OCI-LY1 (cell line): ENCODE measurements at regions not wholly inside any gene's neighbourhood (a gene's known extent, or its start where the extent isn't known, plus 50 kb on each side); places are given as distances from the start of the nearest gene placed in this dataset.

Source experiments
- H2AFZ ChIP-seq: fragments of 200-600 bp; sonication (generic), shearing (Covaris generic); 2 replicates; pipeline ENCODE4 v1.6.0; 2014; ENCODE audit warnings: antibody characterized with exemption, mild to moderate bottlenecking, low read length
- H3F3A ChIP-seq: fragments of 200-600 bp; sonication (generic), shearing (Covaris generic); 2 replicates; pipeline ENCODE4 v1.6.0; 2014; ENCODE audit warnings: mild to moderate bottlenecking, antibody characterized with exemption, low read length, moderate library complexity; ENCODE audit not compliant: insufficient read depth
- H3K27ac ChIP-seq: fragments of 200-600 bp; sonication (generic); 2 replicates; pipeline ENCODE4 v1.5.1; 2014; ENCODE audit warnings: low read length, mixed run types, mild to moderate bottlenecking, low read depth; ENCODE audit not compliant: poor library complexity, severe bottlenecking
- H3K27me3 ChIP-seq: fragments of 200-600 bp; sonication (generic); 2 replicates; pipeline ENCODE4 v1.6.0; 2014; ENCODE audit warnings: antibody characterized with exemption, mild to moderate bottlenecking, low read length, moderate library complexity; ENCODE audit not compliant: insufficient read depth
- H3K36me3 ChIP-seq: fragments of 200-600 bp; sonication (generic); 2 replicates; pipeline ENCODE4 v1.6.1; 2014; ENCODE audit warnings: mild to moderate bottlenecking, antibody characterized with exemption, low read length, moderate library complexity, mixed read lengths; ENCODE audit not compliant: insufficient read depth
- H3K4me1 ChIP-seq: fragments of 200-600 bp; sonication (generic); 2 replicates; pipeline ENCODE4 v1.5.1; 2014; ENCODE audit warnings: mild to moderate bottlenecking, low read length, moderate library complexity; ENCODE audit not compliant: insufficient read depth, severe bottlenecking
- H3K4me2 ChIP-seq: fragments of 200-600 bp; sonication (generic), shearing (Covaris generic); 2 replicates; pipeline ENCODE4 v1.6.1; 2014; ENCODE audit warnings: low read length
- H3K4me3 ChIP-seq: fragments of 200-600 bp; sonication (generic); 2 replicates; pipeline ENCODE4 v1.5.1; 2014; ENCODE audit warnings: low read length, low read depth, mild to moderate bottlenecking, mixed read lengths; ENCODE audit not compliant: poor library complexity, severe bottlenecking
- H3K79me2 ChIP-seq: fragments of 200-600 bp; shearing (Covaris generic); 2 replicates; pipeline ENCODE4 v1.6.1; 2016; ENCODE audit warnings: mixed run types, low read length, mixed read lengths; ENCODE audit not compliant: insufficient read depth
- H3K9ac ChIP-seq: fragments of 200-600 bp; sonication (generic), shearing (Covaris generic); 2 replicates; pipeline ENCODE4 v1.6.1; 2014; ENCODE audit warnings: mild to moderate bottlenecking, low read length, mixed read lengths
- H3K9me2 ChIP-seq: fragments of 200-600 bp; sonication (generic), shearing (Covaris generic); 2 replicates; pipeline ENCODE4 v1.6.1; 2014; ENCODE audit warnings: low read depth, mild to moderate bottlenecking, low read length, mixed read lengths
- H3K9me3 ChIP-seq: fragments of 200-600 bp; shearing (Covaris generic); 2 replicates; pipeline ENCODE4 v1.6.1; 2014; ENCODE audit warnings: low read length, mixed read lengths
- H4K20me1 ChIP-seq: fragments of 200-600 bp; sonication (generic), shearing (Covaris generic); 2 replicates; pipeline ENCODE4 v1.6.0; 2016; ENCODE audit warnings: mild to moderate bottlenecking, low read length; ENCODE audit not compliant: insufficient read depth
- CTCF ChIP-seq: fragments of 200-600 bp; sonication (generic), shearing (Covaris generic); IDR thresholded peaks from 2 replicates; pipeline ENCODE4 v1.5.1; 2017; ENCODE audit warnings: mild to moderate bottlenecking, antibody characterized with exemption, low read length, moderate library complexity, mixed read lengths
- EZH2 ChIP-seq: fragments of 200-600 bp; sonication (generic), shearing (Covaris generic); IDR thresholded peaks from 2 replicates; pipeline ENCODE4 v1.8.0; 2017; ENCODE audit warnings: borderline replicate concordance, mixed run types, mild to moderate bottlenecking, antibody characterized with exemption, low read length, moderate library complexity, mixed read lengths

DNA sequence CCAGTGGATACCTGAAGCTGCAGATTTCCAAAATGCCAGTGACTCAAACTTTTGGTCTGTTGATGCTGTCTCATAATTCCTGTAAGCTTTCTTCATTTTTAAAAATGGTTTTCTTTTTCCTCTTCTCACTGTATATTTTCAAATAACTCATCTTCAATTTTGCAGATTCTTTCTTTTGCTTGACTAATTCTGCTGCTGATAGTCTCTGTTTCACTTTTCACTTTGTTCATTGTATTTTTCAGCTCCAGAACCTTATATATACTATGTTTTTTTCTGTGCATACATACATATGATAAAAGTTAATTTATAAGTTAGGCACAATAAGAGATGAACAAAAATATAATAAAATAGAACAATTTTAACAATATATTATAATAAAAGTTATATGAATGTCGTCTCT lies 237.7 kb upstream of the GPRIN3 start:
- H3K4me2 ChIP-seq = no peak overlapping the region
- no peaks in the 10 kb centered on the region for H3K4me1 ChIP-seq
- no peak overlapping the region for H3K27ac ChIP-seq
- no peak overlapping the region for H3K9ac ChIP-seq
- no peaks in the 10 kb centered on the region for H4K20me1 ChIP-seq
- H3K9me3 ChIP-seq = no peaks in the 10 kb centered on the region
- H3F3A ChIP-seq = no peaks in the 10 kb centered on the region
- H3K27me3 ChIP-seq = no peaks in the 10 kb centered on the region
- H3K4me3 ChIP-seq = no peak overlapping the region
- H2AFZ ChIP-seq = no peak overlapping the region
- H3K79me2 ChIP-seq = no peaks in the 10 kb centered on the region
- TF ChIP-seq CTCF (no peak), EZH2 (no peak)
- H3K9me2 ChIP-seq = no peaks in the 10 kb centered on the region
- H3K36me3 ChIP-seq = no peaks in the 10 kb centered on the region

DNA sequence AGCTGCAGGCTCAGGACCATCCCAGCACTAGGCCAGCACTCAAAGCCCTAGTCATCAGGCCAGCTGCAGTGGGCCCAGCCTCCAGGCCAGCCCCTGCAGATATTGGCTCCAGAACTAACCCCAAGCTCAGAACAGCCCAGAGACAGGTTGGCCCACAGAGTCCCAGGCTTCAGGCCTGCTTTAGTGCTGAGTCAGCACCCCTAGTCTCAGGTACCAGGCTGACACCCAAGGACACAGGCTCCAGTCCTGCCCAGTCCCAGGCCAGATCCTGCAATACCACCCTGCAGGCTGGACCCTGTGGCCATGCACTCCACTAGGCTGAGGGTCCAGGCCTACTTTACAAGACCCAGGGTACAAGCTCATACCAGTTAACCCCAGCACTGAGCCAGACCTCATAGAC lies 234.4 kb upstream of the GPRIN3 start:
- Histone ChIP-seq H3K9me3 (no peaks in the 10 kb centered on the region), H3K27ac (no peak overlapping the region), H2AFZ (no peak overlapping the region)

GRCh38 chr4:89539797-89540711 lies 232.5 kb upstream of the GPRIN3 start:
- no peaks in the 10 kb centered on the region for H3K9me2 ChIP-seq
- no peak overlapping the region for H3K9ac ChIP-seq
- TF ChIP-seq CTCF (no peak), EZH2 (no peak)
- H3K27ac ChIP-seq = no peak overlapping the region
- no peak overlapping the region for H3K4me3 ChIP-seq
- no peak overlapping the region for H2AFZ ChIP-seq
- H4K20me1 ChIP-seq = no peaks in the 10 kb centered on the region
- no peaks in the 10 kb centered on the region for H3K4me1 ChIP-seq
- H3K36me3 ChIP-seq = no peaks in the 10 kb centered on the region
- H3K4me2 ChIP-seq = no peak overlapping the region
- no peaks in the 10 kb centered on the region for H3F3A ChIP-seq
- no peaks in the 10 kb centered on the region for H3K27me3 ChIP-seq
- H3K9me3 ChIP-seq = no peaks in the 10 kb centered on the region
- no peaks in the 10 kb centered on the region for H3K79me2 ChIP-seq

More for the DNA sequence above, 234.4 kb upstream of the GPRIN3 start:
- H3K36me3 ChIP-seq = no peaks in the 10 kb centered on the region
- TF ChIP-seq EZH2 (no peak), CTCF (no peak)
- H3K79me2 ChIP-seq = no peaks in the 10 kb centered on the region
- H3K4me1 ChIP-seq = no peaks in the 10 kb centered on the region
- no peak overlapping the region for H3K4me3 ChIP-seq
- no peak overlapping the region for H3K4me2 ChIP-seq
- no peaks in the 10 kb centered on the region for H4K20me1 ChIP-seq
- H3K27me3 ChIP-seq = no peaks in the 10 kb centered on the region
- no peak overlapping the region for H3K9ac ChIP-seq
- no peaks in the 10 kb centered on the region for H3K9me2 ChIP-seq
- no peaks in the 10 kb centered on the region for H3F3A ChIP-seq
